WTC11 (cell line): ENCODE measurements at regions not wholly inside any gene's neighbourhood (a gene's known extent, or its start where the extent isn't known, plus 50 kb on each side); places are given as distances from the start of the nearest gene placed in this dataset.

Experiments used
- ATAC-seq: fragments of 200-7000 bp; cut with Tn5 transposase; 2 replicates; pipeline ENCODE4 v1.10.0; 2021; ENCODE audit warnings: mild to moderate bottlenecking, moderate library complexity
- CTCF ChIA-PET: fragments of 300-600 bp; sonication (Branson Sonifier 250); formaldehyde crosslinking; loops from one replicate; lab custom pipeline; 2021; ENCODE audit warnings: antibody characterized with exemption; lab: Charles Lee
- POLR2A ChIA-PET: fragments of 350-600 bp; sonication (Branson Sonifier 250); formaldehyde crosslinking; loops from one replicate; lab custom pipeline; 2021; ENCODE audit warnings: antibody characterized with exemption; lab: Charles Lee
- DNase-seq: peaks from one replicate; pipeline ENCODE4 v3.0.0; 2021; ENCODE audit warnings: low spot score
- H3K27ac Mint-ChIP-seq: 2 replicates; pipeline ENCODE4 v1.8.0; 2021; ENCODE audit warnings: mixed read lengths
- H3K27me3 Mint-ChIP-seq: 2 replicates; pipeline ENCODE4 v1.8.0; 2021; ENCODE audit warnings: low read depth, mild to moderate bottlenecking, moderate library complexity, mixed read lengths
- H3K36me3 Mint-ChIP-seq: 2 replicates; pipeline ENCODE4 v1.8.0; 2021; ENCODE audit warnings: mixed read lengths
- H3K4me1 Mint-ChIP-seq: 2 replicates; pipeline ENCODE4 v1.8.0; 2022; ENCODE audit warnings: mixed read lengths
- H3K4me3 Mint-ChIP-seq: 2 replicates; pipeline ENCODE4 v1.8.0; 2021; ENCODE audit warnings: mild to moderate bottlenecking, moderate library complexity, mixed read lengths
- H3K9me3 Mint-ChIP-seq: 2 replicates; pipeline ENCODE4 v1.8.0; 2021; ENCODE audit warnings: mixed read lengths
- CREM ChIP-seq: sonication (generic); formaldehyde crosslinking; IDR thresholded peaks from 2 replicates; pipeline ENCODE4 v1.8.1; 2022; ENCODE audit warnings: mild to moderate bottlenecking, missing genetic modification reagents, moderate library complexity
- CTCF ChIP-seq: fragments of 200-600 bp; IDR thresholded peaks from 2 replicates; pipeline ENCODE4 v1.8.0; 2022; ENCODE audit warnings: antibody characterized with exemption
- EMX1 ChIP-seq: fragments of 250-450 bp; sonication (Bioruptor Pico); IDR thresholded peaks from 2 replicates; pipeline ENCODE4 v1.8.0; 2021; ENCODE audit warnings: mild to moderate bottlenecking
- IRF2 ChIP-seq: sonication (generic); formaldehyde crosslinking; IDR thresholded peaks from 2 replicates; pipeline ENCODE4 v1.8.0; 2022; ENCODE audit warnings: low read depth, missing genetic modification reagents, borderline replicate concordance
- JUN ChIP-seq: sonication (generic); formaldehyde crosslinking; IDR thresholded peaks from 2 replicates; pipeline ENCODE4 v1.8.0; 2023; ENCODE audit warnings: mild to moderate bottlenecking, missing genetic modification reagents
- MAX ChIP-seq: sonication (generic); formaldehyde crosslinking; IDR thresholded peaks from 2 replicates; pipeline ENCODE4 v1.8.0; 2022; ENCODE audit warnings: mild to moderate bottlenecking, missing genetic modification reagents
- NFYB ChIP-seq: sonication (generic); formaldehyde crosslinking; conservative IDR thresholded peaks from 2 replicates; pipeline ENCODE4 v1.8.0; 2022; ENCODE audit warnings: low read depth, missing genetic modification reagents
- NR3C1 ChIP-seq: sonication (generic); formaldehyde crosslinking; conservative IDR thresholded peaks from 2 replicates; pipeline ENCODE4 v1.8.1; 2023; ENCODE audit warnings: low read depth, mild to moderate bottlenecking, missing genetic modification reagents
- PREB ChIP-seq: sonication (generic); formaldehyde crosslinking; IDR thresholded peaks from 2 replicates; pipeline ENCODE4 v1.8.1; 2022; ENCODE audit warnings: mild to moderate bottlenecking, missing genetic modification reagents, moderate library complexity, borderline replicate concordance
- RORB ChIP-seq: fragments of 250-450 bp; sonication (Bioruptor Pico); IDR thresholded peaks from 2 replicates; pipeline ENCODE4 v1.9.0; 2021; ENCODE audit warnings: mild to moderate bottlenecking
- SP1 ChIP-seq: sonication (generic); formaldehyde crosslinking; conservative IDR thresholded peaks from 2 replicates; pipeline ENCODE4 v1.8.1; 2022; ENCODE audit warnings: missing genetic modification reagents
- TEAD1 ChIP-seq: sonication (generic); formaldehyde crosslinking; IDR thresholded peaks from 2 replicates; pipeline ENCODE4 v1.8.0; 2022; ENCODE audit warnings: mild to moderate bottlenecking, missing genetic modification reagents
- ZNF219 ChIP-seq: sonication (generic); formaldehyde crosslinking; IDR thresholded peaks from 2 replicates; pipeline ENCODE4 v1.8.0; 2023; ENCODE audit warnings: missing genetic modification reagents, mild to moderate bottlenecking, borderline replicate concordance
- ZNF263 ChIP-seq: sonication (generic); formaldehyde crosslinking; IDR thresholded peaks from 2 replicates; pipeline ENCODE4 v1.8.1; 2022; ENCODE audit warnings: low read depth, mild to moderate bottlenecking, moderate library complexity, missing genetic modification reagents
- ZNF396 ChIP-seq: fragments of 250-450 bp; sonication (Bioruptor Pico); IDR thresholded peaks from 2 replicates; pipeline ENCODE4 v1.8.0; 2021; ENCODE audit warnings: mild to moderate bottlenecking, moderate library complexity, borderline replicate concordance
- TF ChIP-seq, protein P1 (sequence below): sonication (generic); formaldehyde crosslinking; IDR thresholded peaks from 2 replicates; pipeline ENCODE4 v1.8.0; 2023; ENCODE audit warnings: mild to moderate bottlenecking, missing genetic modification reagents
- TF ChIP-seq, protein P2 (sequence below): sonication (generic); formaldehyde crosslinking; IDR thresholded peaks from 2 replicates; pipeline ENCODE4 v1.8.1; 2022; ENCODE audit warnings: missing genetic modification reagents, borderline replicate concordance
- TF ChIP-seq, protein P3 (sequence below): sonication (generic); formaldehyde crosslinking; IDR thresholded peaks from 2 replicates; pipeline ENCODE4 v1.8.1; 2023; ENCODE audit warnings: mild to moderate bottlenecking, missing genetic modification reagents, borderline replicate concordance
- TF ChIP-seq, protein P4 (sequence below): sonication (generic); formaldehyde crosslinking; conservative IDR thresholded peaks from 2 replicates; pipeline ENCODE4 v1.8.1; 2023; ENCODE audit warnings: mild to moderate bottlenecking, low read depth, missing genetic modification reagents, moderate library complexity

DNA sequence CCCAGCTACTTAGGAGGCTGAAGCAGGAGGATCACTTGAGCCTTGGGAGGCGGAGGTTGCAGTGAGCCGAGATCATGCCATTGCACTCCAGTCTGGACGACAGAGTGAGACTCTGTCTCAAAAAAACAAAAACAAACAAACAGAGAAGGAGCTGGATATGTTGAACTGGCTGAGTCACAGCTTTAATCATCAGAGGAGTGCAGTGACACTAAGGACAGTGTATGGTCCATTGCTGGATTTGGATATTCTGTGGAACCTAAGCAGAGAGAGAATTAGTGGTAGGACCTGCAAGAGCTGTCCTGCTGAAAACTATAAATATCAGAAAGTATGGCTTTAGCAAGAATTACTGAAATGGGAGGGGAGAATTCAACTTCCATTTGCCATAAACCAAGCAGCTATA, 163.0 kb upstream of the PELI2 start:
- no peaks in the 10 kb centered on the region for H3K9me3 Mint-ChIP-seq

More for the DNA sequence above, 163.0 kb upstream of the PELI2 start:
- ChIA-PET CTCF (interaction anchor here (0.9 kb wide), 1 partner anchor 59 kb away, joined by 3 read pairs; no protein-coding TSS in a partner anchor), POLR2A (no interaction called here)
- no peak overlapping the region for H3K4me3 Mint-ChIP-seq
- H3K36me3 Mint-ChIP-seq, result no peaks in the 10 kb centered on the region
- H3K27ac Mint-ChIP-seq, result no peak overlapping the region
- ATAC-seq (no peak), DNase-seq (no peak)
- no peaks in the 10 kb centered on the region for H3K27me3 Mint-ChIP-seq
- no peak for TF ChIP-seq JUN
- TF ChIP-seq, protein P1, sequence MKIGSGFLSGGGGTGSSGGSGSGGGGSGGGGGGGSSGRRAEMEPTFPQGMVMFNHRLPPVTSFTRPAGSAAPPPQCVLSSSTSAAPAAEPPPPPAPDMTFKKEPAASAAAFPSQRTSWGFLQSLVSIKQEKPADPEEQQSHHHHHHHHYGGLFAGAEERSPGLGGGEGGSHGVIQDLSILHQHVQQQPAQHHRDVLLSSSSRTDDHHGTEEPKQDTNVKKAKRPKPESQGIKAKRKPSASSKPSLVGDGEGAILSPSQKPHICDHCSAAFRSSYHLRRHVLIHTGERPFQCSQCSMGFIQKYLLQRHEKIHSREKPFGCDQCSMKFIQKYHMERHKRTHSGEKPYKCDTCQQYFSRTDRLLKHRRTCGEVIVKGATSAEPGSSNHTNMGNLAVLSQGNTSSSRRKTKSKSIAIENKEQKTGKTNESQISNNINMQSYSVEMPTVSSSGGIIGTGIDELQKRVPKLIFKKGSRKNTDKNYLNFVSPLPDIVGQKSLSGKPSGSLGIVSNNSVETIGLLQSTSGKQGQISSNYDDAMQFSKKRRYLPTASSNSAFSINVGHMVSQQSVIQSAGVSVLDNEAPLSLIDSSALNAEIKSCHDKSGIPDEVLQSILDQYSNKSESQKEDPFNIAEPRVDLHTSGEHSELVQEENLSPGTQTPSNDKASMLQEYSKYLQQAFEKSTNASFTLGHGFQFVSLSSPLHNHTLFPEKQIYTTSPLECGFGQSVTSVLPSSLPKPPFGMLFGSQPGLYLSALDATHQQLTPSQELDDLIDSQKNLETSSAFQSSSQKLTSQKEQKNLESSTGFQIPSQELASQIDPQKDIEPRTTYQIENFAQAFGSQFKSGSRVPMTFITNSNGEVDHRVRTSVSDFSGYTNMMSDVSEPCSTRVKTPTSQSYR (CRISPR knock-in tag), result no peak
- TF ChIP-seq ZNF263 (CRISPR knock-in tag), result no peak
- no peak for TF ChIP-seq TEAD1 (CRISPR knock-in tag)
- no peak for TF ChIP-seq MAX (CRISPR knock-in tag)
- TF ChIP-seq SP1 (CRISPR knock-in tag), result no peak
- TF ChIP-seq, protein P2, sequence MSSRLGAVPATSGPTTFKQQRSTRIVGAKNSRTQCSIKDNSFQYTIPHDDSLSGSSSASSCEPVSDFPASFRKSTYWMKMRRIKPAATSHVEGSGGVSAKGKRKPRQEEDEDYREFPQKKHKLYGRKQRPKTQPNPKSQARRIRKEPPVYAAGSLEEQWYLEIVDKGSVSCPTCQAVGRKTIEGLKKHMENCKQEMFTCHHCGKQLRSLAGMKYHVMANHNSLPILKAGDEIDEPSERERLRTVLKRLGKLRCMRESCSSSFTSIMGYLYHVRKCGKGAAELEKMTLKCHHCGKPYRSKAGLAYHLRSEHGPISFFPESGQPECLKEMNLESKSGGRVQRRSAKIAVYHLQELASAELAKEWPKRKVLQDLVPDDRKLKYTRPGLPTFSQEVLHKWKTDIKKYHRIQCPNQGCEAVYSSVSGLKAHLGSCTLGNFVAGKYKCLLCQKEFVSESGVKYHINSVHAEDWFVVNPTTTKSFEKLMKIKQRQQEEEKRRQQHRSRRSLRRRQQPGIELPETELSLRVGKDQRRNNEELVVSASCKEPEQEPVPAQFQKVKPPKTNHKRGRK, result no peak
- no peak for TF ChIP-seq ZNF396 (CRISPR knock-in tag)
- no peak for TF ChIP-seq CREM (CRISPR knock-in tag)
- TF ChIP-seq EMX1, result no peak
- no peak for TF ChIP-seq NR3C1 (CRISPR knock-in tag)
- TF ChIP-seq CTCF, result no peak
- no peak for TF ChIP-seq PREB
- TF ChIP-seq, protein P3, sequence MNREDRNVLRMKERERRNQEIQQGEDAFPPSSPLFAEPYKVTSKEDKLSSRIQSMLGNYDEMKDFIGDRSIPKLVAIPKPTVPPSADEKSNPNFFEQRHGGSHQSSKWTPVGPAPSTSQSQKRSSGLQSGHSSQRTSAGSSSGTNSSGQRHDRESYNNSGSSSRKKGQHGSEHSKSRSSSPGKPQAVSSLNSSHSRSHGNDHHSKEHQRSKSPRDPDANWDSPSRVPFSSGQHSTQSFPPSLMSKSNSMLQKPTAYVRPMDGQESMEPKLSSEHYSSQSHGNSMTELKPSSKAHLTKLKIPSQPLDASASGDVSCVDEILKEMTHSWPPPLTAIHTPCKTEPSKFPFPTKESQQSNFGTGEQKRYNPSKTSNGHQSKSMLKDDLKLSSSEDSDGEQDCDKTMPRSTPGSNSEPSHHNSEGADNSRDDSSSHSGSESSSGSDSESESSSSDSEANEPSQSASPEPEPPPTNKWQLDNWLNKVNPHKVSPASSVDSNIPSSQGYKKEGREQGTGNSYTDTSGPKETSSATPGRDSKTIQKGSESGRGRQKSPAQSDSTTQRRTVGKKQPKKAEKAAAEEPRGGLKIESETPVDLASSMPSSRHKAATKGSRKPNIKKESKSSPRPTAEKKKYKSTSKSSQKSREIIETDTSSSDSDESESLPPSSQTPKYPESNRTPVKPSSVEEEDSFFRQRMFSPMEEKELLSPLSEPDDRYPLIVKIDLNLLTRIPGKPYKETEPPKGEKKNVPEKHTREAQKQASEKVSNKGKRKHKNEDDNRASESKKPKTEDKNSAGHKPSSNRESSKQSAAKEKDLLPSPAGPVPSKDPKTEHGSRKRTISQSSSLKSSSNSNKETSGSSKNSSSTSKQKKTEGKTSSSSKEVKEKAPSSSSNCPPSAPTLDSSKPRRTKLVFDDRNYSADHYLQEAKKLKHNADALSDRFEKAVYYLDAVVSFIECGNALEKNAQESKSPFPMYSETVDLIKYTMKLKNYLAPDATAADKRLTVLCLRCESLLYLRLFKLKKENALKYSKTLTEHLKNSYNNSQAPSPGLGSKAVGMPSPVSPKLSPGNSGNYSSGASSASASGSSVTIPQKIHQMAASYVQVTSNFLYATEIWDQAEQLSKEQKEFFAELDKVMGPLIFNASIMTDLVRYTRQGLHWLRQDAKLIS (CRISPR knock-in tag), result no peak
- no peak for TF ChIP-seq RORB (CRISPR knock-in tag)
- no peak for TF ChIP-seq IRF2
- TF ChIP-seq, protein P4, sequence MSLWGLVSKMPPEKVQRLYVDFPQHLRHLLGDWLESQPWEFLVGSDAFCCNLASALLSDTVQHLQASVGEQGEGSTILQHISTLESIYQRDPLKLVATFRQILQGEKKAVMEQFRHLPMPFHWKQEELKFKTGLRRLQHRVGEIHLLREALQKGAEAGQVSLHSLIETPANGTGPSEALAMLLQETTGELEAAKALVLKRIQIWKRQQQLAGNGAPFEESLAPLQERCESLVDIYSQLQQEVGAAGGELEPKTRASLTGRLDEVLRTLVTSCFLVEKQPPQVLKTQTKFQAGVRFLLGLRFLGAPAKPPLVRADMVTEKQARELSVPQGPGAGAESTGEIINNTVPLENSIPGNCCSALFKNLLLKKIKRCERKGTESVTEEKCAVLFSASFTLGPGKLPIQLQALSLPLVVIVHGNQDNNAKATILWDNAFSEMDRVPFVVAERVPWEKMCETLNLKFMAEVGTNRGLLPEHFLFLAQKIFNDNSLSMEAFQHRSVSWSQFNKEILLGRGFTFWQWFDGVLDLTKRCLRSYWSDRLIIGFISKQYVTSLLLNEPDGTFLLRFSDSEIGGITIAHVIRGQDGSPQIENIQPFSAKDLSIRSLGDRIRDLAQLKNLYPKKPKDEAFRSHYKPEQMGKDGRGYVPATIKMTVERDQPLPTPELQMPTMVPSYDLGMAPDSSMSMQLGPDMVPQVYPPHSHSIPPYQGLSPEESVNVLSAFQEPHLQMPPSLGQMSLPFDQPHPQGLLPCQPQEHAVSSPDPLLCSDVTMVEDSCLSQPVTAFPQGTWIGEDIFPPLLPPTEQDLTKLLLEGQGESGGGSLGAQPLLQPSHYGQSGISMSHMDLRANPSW (CRISPR knock-in tag), result no peak
- TF ChIP-seq NFYB, result no peak
- no peak for TF ChIP-seq ZNF219 (CRISPR knock-in tag)
- peaks cover 34% of the 10 kb centered on the region for H3K4me1 Mint-ChIP-seq
